VCaP (cell line): ENCODE measurements at regions not wholly inside any gene's neighbourhood (a gene's known extent, or its start where the extent isn't known, plus 50 kb on each side); places are given as distances from the start of the nearest gene placed in this dataset.
"Not testable (repeated sequence)": the region's sequence is repeated elsewhere in the genome, so short reads cannot be mapped to it uniquely, and the experiment has no call there.

Experiments
- H3K27ac ChIP-seq: fragments of 450-650 bp; 2 replicates; pipeline ENCODE4 v1.5.1; 2017
- TF ChIP-seq, protein P1 (sequence below): fragments of 450-650 bp; conservative IDR thresholded peaks from 2 replicates; pipeline ENCODE4 v1.5.1; 2017; ENCODE audit warnings: mild to moderate bottlenecking, moderate library complexity

DNA sequence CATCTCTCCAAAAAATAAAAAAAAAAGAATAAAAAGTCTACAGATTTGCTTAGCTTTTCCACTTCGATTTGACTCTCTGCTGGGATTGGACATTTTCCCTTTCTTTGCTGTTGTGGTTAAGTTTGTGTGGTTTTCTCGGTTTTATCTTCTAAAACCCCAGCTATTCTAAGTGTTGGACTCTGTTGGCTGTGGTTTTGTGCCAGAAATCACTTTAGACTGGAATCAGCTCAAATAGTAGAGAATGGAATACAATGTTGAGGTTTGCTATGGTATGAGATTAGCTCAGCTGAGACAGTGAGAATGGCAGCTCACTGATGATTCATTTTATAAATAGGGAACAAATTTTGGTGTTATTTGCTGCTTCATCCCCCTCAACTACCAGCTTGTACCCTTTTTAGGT lies 116.0 kb downstream of the BUB3 start:
- TF ChIP-seq, protein P1, sequence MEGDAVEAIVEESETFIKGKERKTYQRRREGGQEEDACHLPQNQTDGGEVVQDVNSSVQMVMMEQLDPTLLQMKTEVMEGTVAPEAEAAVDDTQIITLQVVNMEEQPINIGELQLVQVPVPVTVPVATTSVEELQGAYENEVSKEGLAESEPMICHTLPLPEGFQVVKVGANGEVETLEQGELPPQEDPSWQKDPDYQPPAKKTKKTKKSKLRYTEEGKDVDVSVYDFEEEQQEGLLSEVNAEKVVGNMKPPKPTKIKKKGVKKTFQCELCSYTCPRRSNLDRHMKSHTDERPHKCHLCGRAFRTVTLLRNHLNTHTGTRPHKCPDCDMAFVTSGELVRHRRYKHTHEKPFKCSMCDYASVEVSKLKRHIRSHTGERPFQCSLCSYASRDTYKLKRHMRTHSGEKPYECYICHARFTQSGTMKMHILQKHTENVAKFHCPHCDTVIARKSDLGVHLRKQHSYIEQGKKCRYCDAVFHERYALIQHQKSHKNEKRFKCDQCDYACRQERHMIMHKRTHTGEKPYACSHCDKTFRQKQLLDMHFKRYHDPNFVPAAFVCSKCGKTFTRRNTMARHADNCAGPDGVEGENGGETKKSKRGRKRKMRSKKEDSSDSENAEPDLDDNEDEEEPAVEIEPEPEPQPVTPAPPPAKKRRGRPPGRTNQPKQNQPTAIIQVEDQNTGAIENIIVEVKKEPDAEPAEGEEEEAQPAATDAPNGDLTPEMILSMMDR = no peak
- no peak overlapping the region for H3K27ac ChIP-seq

GRCh38 chr10:123270806-123271205 lies 116.6 kb downstream of the BUB3 start:
- TF ChIP-seq, protein P1 = no peak
- H3K27ac ChIP-seq = no peak overlapping the region

GRCh38 chr10:123272171-123272570 lies 118.0 kb downstream of the BUB3 start:
- TF ChIP-seq, protein P1 = peak; percentile 52; the same call in 1 of the 2 replicates
- H3K27ac ChIP-seq = no peak overlapping the region

DNA sequence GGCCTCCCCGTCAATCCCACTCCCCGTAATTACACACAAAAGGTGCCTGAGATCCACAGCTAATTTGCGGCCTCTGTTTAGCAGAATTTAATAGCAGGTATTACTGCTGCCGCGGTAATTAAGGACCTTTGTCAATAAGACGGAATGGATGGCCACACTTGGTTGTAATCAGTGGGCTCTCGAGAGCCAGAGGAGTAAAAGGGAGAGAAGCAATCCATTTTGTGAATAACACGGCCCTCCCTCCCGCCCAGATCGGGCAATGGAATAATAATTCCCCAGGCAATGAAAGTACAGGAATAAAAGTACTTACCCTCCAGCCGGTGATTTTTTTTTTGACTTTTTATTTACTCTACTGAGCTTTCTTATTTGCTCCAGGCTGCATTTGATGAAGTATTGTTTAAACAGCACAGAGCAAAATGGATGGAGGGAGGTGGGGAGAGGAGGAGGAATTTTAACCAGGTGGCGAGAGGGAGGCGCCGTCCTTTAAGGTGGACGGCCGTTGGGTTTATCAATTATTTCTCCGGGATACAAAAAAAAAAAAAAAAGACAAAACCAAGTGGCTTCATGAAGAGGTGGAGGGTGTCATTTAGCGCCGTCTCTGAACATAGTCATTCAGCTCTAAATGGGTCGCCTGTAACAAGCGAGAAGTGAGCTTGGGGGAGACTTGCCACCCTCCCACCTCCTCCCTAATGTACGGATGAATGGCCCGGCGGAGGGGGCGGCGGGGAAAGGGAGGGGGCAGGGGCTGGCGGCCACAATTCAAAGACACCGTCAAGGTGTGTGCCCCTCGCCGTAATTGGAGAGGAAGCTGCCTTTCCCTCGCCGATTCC lies 120.3 kb downstream of the BUB3 start:
- H3K27ac ChIP-seq = peak overlapping the region; percentile 13; the same call in 1 of the 2 replicates
- TF ChIP-seq, protein P1 = no peak

DNA sequence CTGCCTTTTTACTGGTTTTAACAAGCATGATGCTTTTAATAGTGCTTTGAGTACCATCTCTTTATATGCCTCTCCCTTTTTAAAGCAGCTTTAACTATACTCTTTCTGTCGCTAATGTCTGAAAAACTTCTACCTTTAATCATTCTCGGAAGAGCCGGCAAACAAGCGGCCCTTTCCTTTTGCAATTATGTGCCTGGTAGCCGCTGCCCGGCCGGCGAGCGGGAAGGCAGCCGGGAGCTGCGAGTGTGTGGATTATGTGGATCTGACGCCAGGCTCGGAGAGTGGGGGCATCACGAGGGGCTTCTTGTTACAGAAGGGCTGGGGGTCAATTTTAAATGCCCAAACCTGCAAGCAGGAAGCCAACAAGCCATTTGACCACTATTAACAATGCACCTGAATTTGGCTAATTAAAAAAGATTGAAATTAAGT lies 120.9 kb downstream of the BUB3 start:
- TF ChIP-seq, protein P1 = no peak

GRCh38 chr10:123278445-123278844 lies 124.2 kb downstream of the BUB3 start:
- TF ChIP-seq, protein P1 = no peak

More for the DNA sequence above, 120.9 kb downstream of the BUB3 start:
- H3K27ac ChIP-seq = peak overlapping the region; percentile 13; the same call in 1 of the 2 replicates

GRCh38 chr10:123283371-123283770 lies 129.2 kb downstream of the BUB3 start:
- H3K27ac ChIP-seq = not testable (repeated sequence)

More at GRCh38 chr10:123278445-123278844, 124.2 kb downstream of the BUB3 start:
- H3K27ac ChIP-seq = no peak overlapping the region

GRCh38 chr10:123284022-123284421 lies 129.8 kb downstream of the BUB3 start:
- TF ChIP-seq, protein P1 = peak; percentile 63
- no peak overlapping the region for H3K27ac ChIP-seq
